Right ventricle myocardium superior (tissue), 1 donor: ENCODE measurements at regions not wholly inside any gene's neighbourhood (a gene's known extent, or its start where the extent isn't known, plus 50 kb on each side); places are given as distances from the start of the nearest gene placed in this dataset.
"Not testable (repeated sequence)": the region's sequence is repeated elsewhere in the genome, so short reads cannot be mapped to it uniquely, and the experiment has no call there.

Source experiments
- ATAC-seq: fragments of 200-7000 bp; cut with Tn5 transposase; one replicate; pipeline ENCODE4 v1.9.1; 2020; ENCODE audit warnings: mild to moderate bottlenecking; ENCODE audit not compliant: poor library complexity
- DNase-seq: peaks from one replicate; pipeline ENCODE4 v3.0.0-alpha.2; 2020
- intact Hi-C: fragments of 100-400 bp; cut with DNase I; formaldehyde crosslinking; loops from one replicate; pipeline ENCODE4 v1.11.2; 2022
- donor health status: DM: no; HTN: yes; CAD: no; lungs with severe emphysema.

GRCh38 chr6:9126878-9127560 is 691.7 kb upstream of the SLC35B3 start:
- DNase-seq (no peak), ATAC-seq (no peak)
- intact Hi-C loops = no loop called here

- ATAC-seq, DNase-seq, intact Hi-C loops: not testable (repeated sequence)
Measured at GRCh38 chr6:9126034-9126433, 690.7 kb upstream of the SLC35B3 start.

GRCh38 chr6:9121549-9121948 is 686.2 kb upstream of the SLC35B3 start:
- intact Hi-C loops = no loop called here
- DNase-seq = no peak
- no peak for ATAC-seq

- DNase-seq (no peak), ATAC-seq (no peak)
- intact Hi-C loops = no loop called here
Measured at GRCh38 chr6:9116026-9116425, 680.7 kb upstream of the SLC35B3 start.

- ATAC-seq = no peak
- intact Hi-C loops = no loop called here
Measured at GRCh38 chr6:9112544-9112943, 677.2 kb upstream of the SLC35B3 start.

GRCh38 chr6:9103876-9104521 is 668.7 kb upstream of the SLC35B3 start:
- ATAC-seq (no peak), DNase-seq (no peak)
- intact Hi-C loops = no loop called here

More at GRCh38 chr6:9112544-9112943, 677.2 kb upstream of the SLC35B3 start:
- DNase-seq = no peak

GRCh38 chr6:9101920-9102319 is 666.6 kb upstream of the SLC35B3 start:
- intact Hi-C loops = no loop called here
- no peak for ATAC-seq

GRCh38 chr6:9100869-9101580 is 665.7 kb upstream of the SLC35B3 start:
- ATAC-seq (no peak), DNase-seq (no peak)
- intact Hi-C loops = no loop called here

More at GRCh38 chr6:9101920-9102319, 666.6 kb upstream of the SLC35B3 start:
- DNase-seq = no peak

GRCh38 chr6:9095729-9096128 is 660.4 kb upstream of the SLC35B3 start:
- DNase-seq = no peak
- intact Hi-C loops = no loop called here
- no peak for ATAC-seq

GRCh38 chr6:9095137-9095536 is 659.8 kb upstream of the SLC35B3 start:
- ATAC-seq = no peak
- intact Hi-C loops = no loop called here
- DNase-seq = no peak

- ATAC-seq (no peak), DNase-seq (no peak)
- intact Hi-C loops = no loop called here
Measured at GRCh38 chr6:9089724-9090123, 654.4 kb upstream of the SLC35B3 start.

- DNase-seq (no peak), ATAC-seq (no peak)
- intact Hi-C loops = no loop called here
Measured at GRCh38 chr6:9087470-9087869, 652.1 kb upstream of the SLC35B3 start.

GRCh38 chr6:9086331-9086730 is 651.0 kb upstream of the SLC35B3 start:
- DNase-seq (no peak), ATAC-seq (no peak)
- intact Hi-C loops = no loop called here

GRCh38 chr6:9085709-9086070 is 650.3 kb upstream of the SLC35B3 start:
- intact Hi-C loops = no loop called here
- ATAC-seq = no peak
- DNase-seq = no peak

GRCh38 chr6:9085054-9085708 is 649.8 kb upstream of the SLC35B3 start:
- DNase-seq (no peak), ATAC-seq (no peak)
- intact Hi-C loops = no loop called here

GRCh38 chr6:9083108-9083507 is 647.8 kb upstream of the SLC35B3 start:
- ATAC-seq = no peak
- intact Hi-C loops = no loop called here
- no peak for DNase-seq

- DNase-seq (no peak), ATAC-seq (no peak)
- intact Hi-C loops = no loop called here
Measured at GRCh38 chr6:9066726-9067125, 631.4 kb upstream of the SLC35B3 start.

- ATAC-seq = no peak
- intact Hi-C loops = no loop called here
- no peak for DNase-seq
Measured at GRCh38 chr6:9064156-9064555, 628.8 kb upstream of the SLC35B3 start.

GRCh38 chr6:9062596-9062995 is 627.3 kb upstream of the SLC35B3 start:
- DNase-seq = no peak
- ATAC-seq = no peak
- intact Hi-C loops = no loop called here

- ATAC-seq (no peak), DNase-seq (no peak)
- intact Hi-C loops = no loop called here
Measured at GRCh38 chr6:9057937-9058336, 622.6 kb upstream of the SLC35B3 start.
